GM23338 (cell line): ENCODE measurements at regions not wholly inside any gene's neighbourhood (a gene's known extent, or its start where the extent isn't known, plus 50 kb on each side); places are given as distances from the start of the nearest gene placed in this dataset.

Source experiments
- ATAC-seq: fragments of 200-7000 bp; cut with Tn5 transposase; 3 replicates; pipeline ENCODE4 v1.9.1; 2020
- DNase-seq: peaks from one replicate; pipeline ENCODE4 v3.0.0-alpha.2; 2015; ENCODE audit warnings: low spot score
- H2AFZ ChIP-seq: fragments of 200-600 bp; sonication (generic); 2 replicates; pipeline ENCODE4 v1.8.0; 2016; ENCODE audit warnings: antibody characterized with exemption, mild to moderate bottlenecking, moderate library complexity
- H3F3A ChIP-seq: fragments of 200-600 bp; sonication (generic); replicated peaks from 2 replicates; pipeline ENCODE4 v1.8.0; 2017; ENCODE audit warnings: antibody characterized with exemption, mixed run types, low read depth
- H3K27ac ChIP-seq: fragments of 200-600 bp; sonication (generic); 2 replicates; pipeline ENCODE4 v1.6.1; 2016; ENCODE audit warnings: low read depth
- H3K27me3 ChIP-seq: fragments of 200-600 bp; sonication (generic); 2 replicates; pipeline ENCODE4 v1.8.0; 2016; ENCODE audit warnings: mild to moderate bottlenecking, mixed run types, moderate library complexity; ENCODE audit not compliant: insufficient read depth
- H3K36me3 ChIP-seq: fragments of 200-600 bp; sonication (generic); 2 replicates; pipeline ENCODE4 v1.8.0; 2016; ENCODE audit warnings: mild to moderate bottlenecking; ENCODE audit not compliant: insufficient read depth
- H3K4me1 ChIP-seq: fragments of 200-600 bp; sonication (generic); 2 replicates; pipeline ENCODE4 v1.8.0; 2016; ENCODE audit warnings: mild to moderate bottlenecking, moderate library complexity; ENCODE audit not compliant: insufficient read depth
- H3K4me2 ChIP-seq: fragments of 200-600 bp; sonication (generic); 2 replicates; pipeline ENCODE4 v1.7.1; 2017; ENCODE audit warnings: mixed run types
- H3K4me3 ChIP-seq: fragments of 200-600 bp; sonication (generic); 2 replicates; pipeline ENCODE4 v1.6.1; 2016; ENCODE audit warnings: mixed run types
- H3K79me2 ChIP-seq: fragments of 200-600 bp; sonication (generic); replicated peaks from 2 replicates; pipeline ENCODE4 v1.8.0; 2017; ENCODE audit warnings: mild to moderate bottlenecking; ENCODE audit not compliant: insufficient read depth
- H3K9me2 ChIP-seq: fragments of 200-600 bp; sonication (generic); 2 replicates; pipeline ENCODE4 v1.8.0; 2017; ENCODE audit not compliant: insufficient read depth
- H4K20me1 ChIP-seq: fragments of 200-600 bp; sonication (generic); replicated peaks from 2 replicates; pipeline ENCODE4 v1.8.0; 2017; ENCODE audit warnings: mild to moderate bottlenecking; ENCODE audit not compliant: insufficient read depth
- H3K27ac Mint-ChIP-seq: 2 replicates; pipeline ENCODE4 v1.8.0; 2020; ENCODE audit warnings: inconsistent platforms, mild to moderate bottlenecking, moderate library complexity, mixed read lengths
- H3K27me3 Mint-ChIP-seq: 3 replicates; pipeline ENCODE4 v1.8.0; 2022; ENCODE audit warnings: low read depth, mild to moderate bottlenecking, moderate library complexity, mixed read lengths, inconsistent platforms; ENCODE audit not compliant: insufficient read depth, poor library complexity
- H3K36me3 Mint-ChIP-seq: 3 replicates; pipeline ENCODE4 v1.8.0; 2021; ENCODE audit warnings: low read depth, mild to moderate bottlenecking, inconsistent platforms, moderate library complexity, mixed read lengths
- H3K4me1 Mint-ChIP-seq: 3 replicates; pipeline ENCODE4 v1.8.0; 2020; ENCODE audit warnings: mild to moderate bottlenecking, inconsistent platforms, mixed read lengths
- H3K4me3 Mint-ChIP-seq: 3 replicates; pipeline ENCODE4 v1.8.0; 2021; ENCODE audit warnings: moderate library complexity, mild to moderate bottlenecking, inconsistent platforms, mixed read lengths
- H3K9me3 Mint-ChIP-seq: 3 replicates; pipeline ENCODE4 v1.8.0; 2020; ENCODE audit warnings: moderate library complexity, mild to moderate bottlenecking, inconsistent platforms, mixed read lengths
- CREB1 ChIP-seq: fragments of 250-450 bp; sonication (Bioruptor Pico); IDR thresholded peaks from 2 replicates; pipeline ENCODE4 v1.5.0; 2020; ENCODE audit warnings: low read depth, mild to moderate bottlenecking, moderate library complexity
- ETS1 ChIP-seq: IDR thresholded peaks from 2 replicates; pipeline ENCODE4 v1.6.1; 2016; ENCODE audit warnings: antibody characterized with exemption
- POLR2AphosphoS5 ChIP-seq: IDR thresholded peaks from 2 replicates; pipeline ENCODE4 v1.6.1; 2016; ENCODE audit warnings: antibody characterized with exemption, low read depth
- STAT1 ChIP-seq: IDR thresholded peaks from one replicate; pipeline ENCODE4 v1.6.1; 2016; ENCODE audit warnings: antibody characterized with exemption; ENCODE audit not compliant: unreplicated experiment
- ZNF114 ChIP-seq: fragments of 250-450 bp; sonication (Bioruptor Pico); IDR thresholded peaks from 2 replicates; pipeline ENCODE4 v1.5.0; 2020; ENCODE audit warnings: mild to moderate bottlenecking, moderate library complexity
- ZNF331 ChIP-seq: fragments of 250-450 bp; sonication (Bioruptor Pico); IDR thresholded peaks from 2 replicates; pipeline ENCODE4 v1.5.0; 2020; ENCODE audit warnings: low read depth, mild to moderate bottlenecking, moderate library complexity
- ZNF462 ChIP-seq: fragments of 250-450 bp; sonication (Bioruptor Pico); IDR thresholded peaks from 2 replicates; pipeline ENCODE4 v1.5.0; 2020; ENCODE audit warnings: mild to moderate bottlenecking, moderate library complexity

- no peak for TF ChIP-seq ZNF462 (CRISPR knock-in tag)
- TF ChIP-seq CREB1: no peak
- no peak for TF ChIP-seq ZNF331 (CRISPR knock-in tag)
- no peak for TF ChIP-seq ZNF114
Observed at GRCh38 chr17:12312692-12313091, 292.0 kb downstream of the MAP2K4 start (continued).

- no peaks in the 10 kb centered on the region for H4K20me1 ChIP-seq
- ATAC-seq (no peak), DNase-seq (no peak)
- no peaks in the 10 kb centered on the region for H3K4me1 ChIP-seq
- H3K4me3 ChIP-seq: no peak overlapping the region
- H3F3A ChIP-seq: no peaks in the 10 kb centered on the region
- H3K4me3 Mint-ChIP-seq: no peak overlapping the region
- no peaks in the 10 kb centered on the region for H3K36me3 Mint-ChIP-seq
- no peak for TF ChIP-seq STAT1
- no peak for TF ChIP-seq ZNF462 (CRISPR knock-in tag)
- TF ChIP-seq POLR2AphosphoS5: no peak
- no peak for TF ChIP-seq ZNF331 (CRISPR knock-in tag)
- TF ChIP-seq CREB1: no peak
- no peak for TF ChIP-seq ETS1
- H3K27me3 ChIP-seq: no peaks in the 10 kb centered on the region
- peaks cover 3% of the 10 kb centered on the region; the same call in 1 of the 2 replicates for H3K9me2 ChIP-seq
- H3K27ac ChIP-seq: no peak overlapping the region
- H3K36me3 ChIP-seq: no peaks in the 10 kb centered on the region
- no peaks in the 10 kb centered on the region for H3K79me2 ChIP-seq
- H3K4me1 Mint-ChIP-seq: no peaks in the 10 kb centered on the region
- H3K9me3 Mint-ChIP-seq: peaks cover 16% of the 10 kb centered on the region
- H2AFZ ChIP-seq: no peak overlapping the region
- H3K27ac Mint-ChIP-seq: no peak overlapping the region
- no peaks in the 10 kb centered on the region for H3K27me3 Mint-ChIP-seq
- H3K4me2 ChIP-seq: no peak overlapping the region
Observed at GRCh38 chr17:12313786-12314185, 293.1 kb downstream of the MAP2K4 start.
